Neural crest cell (in vitro differentiated cells): ENCODE measurements at regions not wholly inside any gene's neighbourhood (a gene's known extent, or its start where the extent isn't known, plus 50 kb on each side); places are given as distances from the start of the nearest gene placed in this dataset.

Source experiments
- DNase-seq: peaks from one replicate; pipeline ENCODE4 v3.0.0; 2021; ENCODE audit warnings: low read depth, mixed read lengths, low spot score
- H3K27ac Mint-ChIP-seq: one replicate; pipeline ENCODE4 v1.8.0; 2021; ENCODE audit warnings: mild to moderate bottlenecking, mixed read lengths; ENCODE audit not compliant: unreplicated experiment
- H3K27me3 Mint-ChIP-seq: 2 replicates; pipeline ENCODE4 v1.8.0; 2021; ENCODE audit warnings: low read depth, mild to moderate bottlenecking, mixed read lengths
- H3K36me3 Mint-ChIP-seq: 2 replicates; pipeline ENCODE4 v1.8.0; 2021; ENCODE audit warnings: low read depth, mild to moderate bottlenecking, mixed read lengths
- H3K4me1 Mint-ChIP-seq: 2 replicates; pipeline ENCODE4 v1.8.0; 2021; ENCODE audit warnings: mixed read lengths
- H3K4me3 Mint-ChIP-seq: one replicate; pipeline ENCODE4 v1.8.0; 2021; ENCODE audit warnings: mild to moderate bottlenecking, mixed read lengths
- H3K9me3 Mint-ChIP-seq: 2 replicates; pipeline ENCODE4 v1.8.0; 2021; ENCODE audit warnings: mixed read lengths
- CTCF ChIP-seq: fragments of 200-600 bp; sonication (generic); conservative IDR thresholded peaks from 2 replicates; pipeline ENCODE4 v1.5.0; 2021; ENCODE audit warnings: antibody characterized with exemption, mild to moderate bottlenecking

- no peak for TF ChIP-seq CTCF
- Mint-ChIP-seq H3K4me1 (no peaks in the 10 kb centered on the region), H3K27ac (no peak overlapping the region), H3K4me3 (no peak overlapping the region), H3K36me3 (peaks cover 2% of the 10 kb centered on the region), H3K27me3 (no peaks in the 10 kb centered on the region), H3K9me3 (peaks cover 8% of the 10 kb centered on the region)
- no peak for DNase-seq
These were observed 52.6 kb upstream of the TACR1 start for GRCh38 chr2:75251896-75252295.
